ENCODE measurements at regions not wholly inside any gene's neighbourhood (a gene's known extent, or its start where the extent isn't known, plus 50 kb on each side); places are given as distances from the start of the nearest gene placed in this dataset.

GRCh38 chr14:50056435-50056834 is 59.9 kb downstream of the VCPKMT start:
- no peak for TF ChIP-seq JUND (IDR thresholded peaks at IDR 0.05; ENCODE audit: low read depth)
- DNase-seq (ENCODE audit: low read depth in 1 of 2, low spot score in 1 of 2) = no peak
- in situ Hi-C loops (cut with HindIII; ENCODE audit: low pct_unique_long_range_greater_than_20kb, low sequenced_read_pairs) = no loop called here

- no peak for DNase-seq (ENCODE audit: low read depth in 1 of 2, low spot score in 1 of 2)
- no peak for TF ChIP-seq JUND (IDR thresholded peaks at IDR 0.05; ENCODE audit: low read depth)
- in situ Hi-C loops (cut with HindIII; ENCODE audit: low pct_unique_long_range_greater_than_20kb, low sequenced_read_pairs) = no loop called here
These were observed 59.0 kb downstream of the VCPKMT start for GRCh38 chr14:50057331-50057730.

GRCh38 chr14:50058113-50058512 is 58.3 kb downstream of the VCPKMT start:
- no peak for DNase-seq (ENCODE audit: low read depth in 1 of 2, low spot score in 1 of 2)
- TF ChIP-seq JUND (IDR thresholded peaks at IDR 0.05; ENCODE audit: low read depth) = no peak
- in situ Hi-C loops (cut with HindIII; ENCODE audit: low pct_unique_long_range_greater_than_20kb, low sequenced_read_pairs) = no loop called here

Measured in T47D (cell line).